Duodenal mucosa (tissue), 2 donors: ENCODE measurements at regions not wholly inside any gene's neighbourhood (a gene's known extent, or its start where the extent isn't known, plus 50 kb on each side); places are given as distances from the start of the nearest gene placed in this dataset.

Experiments used
- H3K27ac ChIP-seq: one replicate; pipeline ENCODE4 v1.7.0; 2013; ENCODE audit warnings: low read depth, low read length
- H3K27me3 ChIP-seq, 2 donors: one replicate each; pipeline ENCODE4 v1.7.0; 2013; ENCODE audit warnings: low read length in 2 of 2, control low read depth in 1 of 2; ENCODE audit not compliant: insufficient read depth in 2 of 2, control insufficient read depth in 1 of 2
- H3K36me3 ChIP-seq, 2 donors: one replicate each; pipeline ENCODE4 v1.7.0; 2013; ENCODE audit warnings: low read length in 2 of 2, control low read depth in 1 of 2; ENCODE audit not compliant: insufficient read depth in 2 of 2, control insufficient read depth in 1 of 2
- H3K4me1 ChIP-seq, 2 donors: one replicate each; pipeline ENCODE4 v1.7.0; 2013; ENCODE audit warnings: low read length in 2 of 2, control low read depth in 1 of 2; ENCODE audit not compliant: insufficient read depth in 2 of 2, control insufficient read depth in 1 of 2
- H3K4me3 ChIP-seq, 2 donors: one replicate each; pipeline ENCODE4 v1.7.0; 2013; ENCODE audit warnings: low read length in 2 of 2, low read depth in 1 of 2
- H3K9ac ChIP-seq, 2 donors: one replicate each; pipeline ENCODE4 v1.7.0; 2013; ENCODE audit warnings: low read length in 2 of 2, low read depth in 1 of 2
- H3K9me3 ChIP-seq, 2 donors: one replicate each; pipeline ENCODE4 v1.7.0; 2013; ENCODE audit warnings: low read length in 2 of 2, control low read depth in 1 of 2; ENCODE audit not compliant: control insufficient read depth in 1 of 2

- H3K36me3 ChIP-seq, result no peaks in the 10 kb centered on the region
- H3K9ac ChIP-seq, result no peak overlapping the region
- H3K4me1 ChIP-seq, result no peaks in the 10 kb centered on the region
- no peaks in the 10 kb centered on the region for H3K9me3 ChIP-seq
- H3K27ac ChIP-seq, result no peak overlapping the region
- no peaks in the 10 kb centered on the region for H3K27me3 ChIP-seq
- no peak overlapping the region for H3K4me3 ChIP-seq
Observed at GRCh38 chr9:86707932-86708510, 239.3 kb downstream of the GAS1 start.

- Histone ChIP-seq H3K9ac (no peak overlapping the region), H3K9me3 (no peaks in the 10 kb centered on the region), H3K27me3 (no peaks in the 10 kb centered on the region), H3K36me3 (no peaks in the 10 kb centered on the region), H3K4me3 (no peak overlapping the region), H3K4me1 (peaks cover 0 to 3% of the 10 kb centered on the region in 2 donors), H3K27ac (no peak overlapping the region)
Observed at GRCh38 chr9:86706391-86706790, 240.9 kb downstream of the GAS1 start.

GRCh38 chr9:86705490-86705889, 241.8 kb downstream of the GAS1 start:
- no peaks in the 10 kb centered on the region for H3K27me3 ChIP-seq
- H3K36me3 ChIP-seq, result no peaks in the 10 kb centered on the region
- H3K4me1 ChIP-seq, result peaks cover 0 to 12% of the 10 kb centered on the region in 2 donors
- no peak overlapping the region for H3K4me3 ChIP-seq
- no peaks in the 10 kb centered on the region for H3K9me3 ChIP-seq
- H3K9ac ChIP-seq, result no peak overlapping the region
- H3K27ac ChIP-seq, result no peak overlapping the region

DNA sequence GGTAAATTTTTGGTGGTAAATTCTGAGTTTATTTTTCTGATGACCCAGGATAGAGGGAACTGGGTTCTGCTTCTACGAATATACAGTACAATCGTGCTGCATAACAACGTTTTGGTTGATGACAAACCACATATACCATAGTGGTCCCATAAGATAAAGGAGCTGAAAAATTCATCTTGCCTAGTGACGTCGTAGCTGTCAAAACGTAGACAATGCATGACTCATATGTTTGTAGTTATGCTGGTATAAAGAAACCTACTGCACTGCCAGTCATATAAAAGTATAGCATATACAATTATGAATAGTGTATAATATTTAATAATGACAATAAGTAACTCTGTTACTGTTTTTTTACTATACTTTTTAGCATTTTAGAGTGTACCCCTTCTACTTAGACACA, 244.0 kb downstream of the GAS1 start:
- Histone ChIP-seq H3K27me3 (no peaks in the 10 kb centered on the region), H3K36me3 (no peaks in the 10 kb centered on the region), H3K9ac (no peak overlapping the region), H3K4me1 (peaks cover 0 to 15% of the 10 kb centered on the region in 2 donors), H3K9me3 (no peaks in the 10 kb centered on the region), H3K27ac (no peak overlapping the region), H3K4me3 (no peak overlapping the region)

GRCh38 chr9:86700629-86701028, 246.7 kb downstream of the GAS1 start:
- Histone ChIP-seq H3K36me3 (no peaks in the 10 kb centered on the region), H3K27ac (no peak overlapping the region), H3K4me3 (no peak overlapping the region), H3K4me1 (peaks cover 0 to 15% of the 10 kb centered on the region in 2 donors), H3K9ac (no peak overlapping the region), H3K9me3 (no peaks in the 10 kb centered on the region), H3K27me3 (no peaks in the 10 kb centered on the region)

DNA sequence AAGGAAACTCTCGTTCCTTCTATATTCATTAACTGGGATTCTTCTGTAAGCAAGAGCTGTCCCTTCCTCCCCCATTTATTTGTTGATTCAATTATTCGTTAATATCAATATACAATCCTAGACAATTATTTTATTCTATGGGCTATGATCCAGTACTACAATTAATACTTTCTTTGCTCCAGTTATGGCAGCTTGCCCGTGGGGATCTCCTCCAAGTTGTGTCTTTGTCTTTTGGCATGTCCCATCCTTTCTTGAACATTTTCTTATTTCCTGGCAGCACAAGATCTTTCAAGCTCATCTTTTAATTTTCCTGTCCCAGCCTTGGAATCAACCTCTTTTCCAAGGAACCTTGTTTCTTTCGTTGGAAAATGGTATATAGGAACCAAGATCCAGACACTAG, 249.3 kb downstream of the GAS1 start:
- H3K27me3 ChIP-seq, result no peaks in the 10 kb centered on the region
- H3K4me3 ChIP-seq, result no peak overlapping the region
- no peak overlapping the region for H3K9ac ChIP-seq
- H3K36me3 ChIP-seq, result no peaks in the 10 kb centered on the region
- H3K4me1 ChIP-seq, result peaks cover 0 to 15% of the 10 kb centered on the region in 2 donors
- no peak overlapping the region for H3K27ac ChIP-seq
- no peaks in the 10 kb centered on the region for H3K9me3 ChIP-seq

GRCh38 chr9:86697213-86697612, 250.1 kb downstream of the GAS1 start:
- Histone ChIP-seq H3K36me3 (no peaks in the 10 kb centered on the region), H3K4me1 (peaks cover 0 to 15% of the 10 kb centered on the region in 2 donors), H3K27me3 (no peaks in the 10 kb centered on the region), H3K9me3 (no peaks in the 10 kb centered on the region), H3K9ac (no peak overlapping the region), H3K4me3 (no peak overlapping the region), H3K27ac (no peak overlapping the region)

DNA sequence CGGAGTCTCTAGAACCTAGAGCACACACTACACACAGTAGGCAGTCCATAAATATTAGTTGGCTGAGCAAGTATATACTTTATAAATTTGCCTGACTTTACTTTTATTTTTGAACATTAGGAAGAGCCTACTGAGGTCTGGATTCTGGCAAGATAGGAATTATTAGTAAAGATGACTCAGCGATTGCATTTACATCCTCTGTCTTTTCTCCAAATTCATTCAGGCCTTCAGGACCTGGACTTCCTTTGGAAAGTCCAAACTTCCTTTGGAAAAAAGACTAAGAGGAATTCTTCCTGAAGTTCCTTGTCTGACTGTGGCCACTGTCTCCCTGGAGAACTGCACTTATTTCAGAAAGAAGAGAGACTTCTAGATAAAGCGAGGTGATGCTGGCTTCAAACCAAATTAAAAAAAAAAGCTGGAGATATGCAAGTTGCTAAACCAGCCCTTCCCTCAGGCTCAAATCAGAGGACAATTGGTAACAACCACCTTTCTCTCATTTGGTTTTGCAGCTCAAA, 251.3 kb downstream of the GAS1 start:
- Histone ChIP-seq H3K36me3 (no peaks in the 10 kb centered on the region), H3K9ac (no peak overlapping the region), H3K9me3 (no peaks in the 10 kb centered on the region), H3K4me3 (no peak overlapping the region), H3K4me1 (peaks cover 0 to 11% of the 10 kb centered on the region in 2 donors), H3K27ac (no peak overlapping the region), H3K27me3 (no peaks in the 10 kb centered on the region)

GRCh38 chr9:86690034-86690433, 257.3 kb downstream of the GAS1 start:
- H3K4me1 ChIP-seq, result peaks cover 0 to 7% of the 10 kb centered on the region in 2 donors
- no peak overlapping the region for H3K9ac ChIP-seq
- no peak overlapping the region for H3K4me3 ChIP-seq
- no peaks in the 10 kb centered on the region for H3K36me3 ChIP-seq
- H3K27ac ChIP-seq, result no peak overlapping the region
- no peaks in the 10 kb centered on the region for H3K9me3 ChIP-seq
- no peaks in the 10 kb centered on the region for H3K27me3 ChIP-seq

DNA sequence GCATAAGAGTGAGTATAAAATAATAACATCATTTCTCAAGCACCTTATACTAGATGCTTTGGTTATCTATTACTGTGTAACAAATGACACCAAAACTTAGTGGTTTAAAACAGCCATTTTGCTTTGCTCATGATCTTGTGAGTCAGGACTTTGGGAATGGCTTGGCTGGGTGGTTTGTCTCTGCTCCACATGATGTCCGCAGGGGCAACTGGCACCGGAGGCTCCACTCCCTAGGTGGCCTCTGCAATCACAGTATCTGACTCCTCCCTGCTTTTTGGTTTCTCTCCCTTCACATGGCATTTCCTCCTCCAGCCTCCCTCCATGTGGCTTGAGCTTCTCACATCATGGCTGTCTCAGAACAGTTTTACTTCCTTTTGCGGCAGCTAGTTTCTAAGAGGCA, 259.5 kb downstream of the GAS1 start:
- H3K9me3 ChIP-seq, result no peaks in the 10 kb centered on the region
- no peak overlapping the region for H3K27ac ChIP-seq
- peaks cover 0 to 7% of the 10 kb centered on the region in 2 donors for H3K4me1 ChIP-seq
- no peak overlapping the region for H3K4me3 ChIP-seq
- H3K36me3 ChIP-seq, result no peaks in the 10 kb centered on the region
- H3K27me3 ChIP-seq, result no peaks in the 10 kb centered on the region
- H3K9ac ChIP-seq, result no peak overlapping the region
